ENCODE measurements at regions not wholly inside any gene's neighbourhood (a gene's known extent, or its start where the extent isn't known, plus 50 kb on each side); places are given as distances from the start of the nearest gene placed in this dataset.

- Histone ChIP-seq H3K9me3 (replicated peaks; ENCODE audit: control insufficient read depth, insufficient read depth, low read depth, low read length) (no peaks in the 10 kb centered on the region), H3K4me1 (replicated peaks in 1 of 2; ENCODE audit: control insufficient read depth in 2 of 2, insufficient read depth in 2 of 2, low read length in 2 of 2) (peaks cover 8 to 26% of the 10 kb centered on the region in 2 experiments; a peak in 4 of 5 replicates), H3K36me3 (ENCODE audit: control insufficient read depth, insufficient read depth, low read length) (no peaks in the 10 kb centered on the region), H2AFZ (ENCODE audit: low read depth, low read length) (no peak overlapping the region), H3K79me2 (ENCODE audit: control insufficient read depth, insufficient read depth, low read length) (no peaks in the 10 kb centered on the region), H3K27ac (ENCODE audit: extremely low read depth, low read depth, low read length) (no peak overlapping the region), H4K20me1 (replicated peaks; ENCODE audit: control insufficient read depth, insufficient read depth, low read length) (no peaks in the 10 kb centered on the region), H3K4me3 (no peak overlapping the region), H3K9ac (ENCODE audit: insufficient read depth in 1 of 2, low read depth in 2 of 2, low read length in 2 of 2) (no peak overlapping the region), H3K9me1 (ENCODE audit: control insufficient read depth, insufficient read depth, low read length) (no peaks in the 10 kb centered on the region), H3K4me2 (ENCODE audit: insufficient read depth, low read length) (no peak overlapping the region), H3K27me3 (ENCODE audit: control insufficient read depth in 2 of 2, insufficient read depth in 2 of 2, low read length in 2 of 2) (no peaks in the 10 kb centered on the region)
- in situ Hi-C loops (cut with MboI) (no loop called here), intact Hi-C loops (cut with micrococcal nuclease) (no loop called here)
- DNase-seq (ENCODE audit: extremely low read depth in 1 of 4, low spot score in 3 of 4), result no peak
- no peak for FAIRE-seq
- TF ChIP-seq HCFC1 (IDR thresholded peaks at IDR 0.05; ENCODE audit: low read depth, low read length) (no peak), SIX5 (IDR thresholded peaks at IDR 0.05; ENCODE audit: borderline replicate concordance in 1 of 2, insufficient read depth in 1 of 2, low read depth in 1 of 2, low read length in 2 of 2) (no peak), MYNN (IDR thresholded peaks at IDR 0.05) (no peak), MYNN (CRISPR knock-in tag; IDR thresholded peaks at IDR 0.05) (no peak), NELFE (IDR thresholded peaks at IDR 0.05; ENCODE audit: insufficient read depth, insufficient read length) (no peak), RBM17 (IDR thresholded peaks at IDR 0.05; ENCODE audit: borderline replicate concordance, low read depth, low read length) (no peak), HMGXB4 (CRISPR knock-in tag; IDR thresholded peaks at IDR 0.05) (no peak), FOXM1 (IDR thresholded peaks at IDR 0.05; ENCODE audit: low read depth) (no peak), FOXM1 (CRISPR knock-in tag; IDR thresholded peaks at IDR 0.05; ENCODE audit: low read depth) (no peak), CAMTA2 (CRISPR knock-in tag; conservative IDR thresholded peaks at IDR 0.05) (no peak), NR2C1 (IDR thresholded peaks at IDR 0.05) (no peak), NR2C1 (tag; IDR thresholded peaks at IDR 0.05) (no peak), MAX (CRISPR knock-in tag; IDR thresholded peaks at IDR 0.05) (no peak), CBFB (CRISPR knock-in tag; IDR thresholded peaks at IDR 0.05) (no peak), ZNF511 (CRISPR knock-in tag; IDR thresholded peaks at IDR 0.05) (no peak), EGR1 (conservative IDR thresholded peaks at IDR 0.05) (no peak)
- CTCF ChIA-PET (ENCODE audit: low intra/inter-chr PET ratio), result no interaction called here
- no peak for ATAC-seq
- no TSS peak for BruUV-seq (replicated peaks)
- POLR2A ChIA-PET, result interaction anchor here (2.2 kb wide), 1 partner anchor 56 kb away, joined by 8 read pairs; the partner anchor contains the start of gene CITED2
- WGBS (ENCODE audit: insufficient coverage, low coverage, missing lambda C conversion rate), result 59% methylated on average over 4 of the region's 4 CpGs
Observed at GRCh38 chr6:139430899-139431601, 56.6 kb upstream of the CITED2 start.

All from K562 (cell line).